HG02870 (cell line): ENCODE measurements at regions not wholly inside any gene's neighbourhood (a gene's known extent, or its start where the extent isn't known, plus 50 kb on each side); places are given as distances from the start of the nearest gene placed in this dataset.

Source experiments
- ATAC-seq: cut with Tn5 transposase; IDR thresholded peaks from one replicate; pipeline ENCODE4 v1.9.1; 2021; ENCODE audit warnings: mild to moderate bottlenecking, moderate library complexity; ENCODE audit not compliant: unreplicated experiment

- no peak for ATAC-seq
These were observed 164.0 kb upstream of the RAD23B start for GRCh38 chr9:107118863-107119624.

DNA sequence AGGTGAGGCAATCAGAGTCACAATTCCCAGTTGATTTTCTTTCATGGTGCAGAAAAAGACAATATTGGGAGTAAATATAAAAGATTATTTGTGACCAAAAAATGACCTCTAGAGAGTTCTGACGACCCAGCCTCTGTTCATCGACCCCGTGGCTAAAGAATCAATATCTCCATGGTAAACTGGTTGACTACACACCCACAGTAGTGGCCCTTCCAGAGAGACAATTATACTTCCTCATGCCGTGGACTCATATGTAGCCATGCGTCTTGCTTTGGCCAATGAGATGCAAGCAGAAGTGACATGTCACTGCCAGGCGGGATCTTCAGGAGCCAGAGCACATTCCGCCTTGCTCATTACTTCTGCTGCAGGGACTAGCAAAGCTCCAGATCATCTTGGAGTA is 163.3 kb upstream of the RAD23B start:
- no peak for ATAC-seq

DNA sequence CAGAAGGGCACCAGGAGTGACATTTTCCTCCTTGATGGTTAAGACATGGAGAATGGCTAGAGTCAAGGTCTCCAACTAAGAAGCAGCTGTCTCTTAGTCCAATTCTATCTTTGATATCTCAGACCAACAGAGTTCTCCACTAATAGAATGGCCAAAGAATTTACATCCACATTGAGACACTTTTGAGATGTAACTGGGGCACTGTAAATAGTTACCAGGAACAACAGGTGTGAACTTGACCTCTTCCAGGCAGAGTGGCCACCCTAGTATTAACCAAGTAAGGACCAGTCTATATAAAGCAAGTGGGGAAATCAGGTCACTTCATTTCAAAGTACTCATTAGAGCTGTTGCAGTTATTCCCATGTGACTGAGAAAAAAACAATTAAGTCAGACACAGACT is 159.7 kb upstream of the RAD23B start:
- ATAC-seq, result no peak

GRCh38 chr9:107127608-107128007 is 155.5 kb upstream of the RAD23B start:
- no peak for ATAC-seq

GRCh38 chr9:107131108-107131799 is 151.8 kb upstream of the RAD23B start:
- no peak for ATAC-seq

DNA sequence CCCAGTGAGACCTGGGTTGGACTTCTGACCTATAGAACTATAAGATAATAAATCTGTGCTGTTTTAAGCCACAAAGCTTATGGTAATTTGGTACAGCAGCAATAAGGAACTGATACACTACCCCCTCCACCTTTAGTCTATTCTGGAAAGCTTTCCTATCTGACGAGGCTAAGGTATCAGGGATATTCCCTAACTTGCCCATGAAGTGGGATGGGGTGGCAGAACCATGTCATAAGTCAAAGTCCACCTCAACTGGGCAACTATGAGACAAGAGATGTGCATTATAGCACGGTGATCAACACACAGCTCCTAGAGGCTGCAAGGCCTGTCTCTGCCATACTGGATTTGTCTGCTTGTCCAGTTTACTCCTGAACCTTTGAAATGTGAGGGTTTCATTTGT is 146.8 kb upstream of the RAD23B start:
- no peak for ATAC-seq

GRCh38 chr9:107137495-107138202 is 145.4 kb upstream of the RAD23B start:
- no peak for ATAC-seq

DNA sequence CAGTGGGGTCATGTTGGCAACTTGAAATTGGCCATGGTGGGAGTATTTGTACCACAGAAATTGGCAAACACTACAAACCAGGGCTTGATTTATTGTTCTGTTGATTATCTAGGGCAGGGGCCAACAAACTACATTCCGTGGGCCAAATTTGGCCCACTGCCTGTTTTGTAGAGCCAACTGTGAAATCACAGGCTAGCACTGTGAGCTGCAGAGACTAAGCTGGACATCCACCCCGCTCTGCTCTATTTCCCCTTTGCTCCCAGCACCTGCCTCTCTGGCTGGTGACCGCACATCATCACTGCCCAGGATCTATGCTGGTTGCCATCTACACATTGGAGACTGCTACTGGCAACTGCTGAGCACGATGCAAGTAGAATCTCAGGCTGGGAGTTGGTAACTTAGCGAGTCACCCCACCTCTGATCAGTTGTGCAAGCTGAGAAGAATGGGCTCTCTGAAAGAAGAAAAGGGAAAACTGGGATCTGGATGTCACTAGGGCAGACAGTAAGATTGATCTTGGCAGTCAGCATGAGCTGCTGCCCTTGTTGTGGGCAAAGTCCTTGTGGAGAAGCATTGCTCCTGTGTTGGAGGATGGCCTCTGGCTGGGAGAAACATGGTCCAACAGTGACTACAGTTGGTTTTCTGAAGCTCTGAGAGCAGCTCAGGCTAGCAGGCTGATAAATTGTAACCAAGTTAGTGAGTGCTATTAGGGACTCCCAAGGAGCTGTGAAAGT is 144.7 kb upstream of the RAD23B start:
- ATAC-seq, result no peak

DNA sequence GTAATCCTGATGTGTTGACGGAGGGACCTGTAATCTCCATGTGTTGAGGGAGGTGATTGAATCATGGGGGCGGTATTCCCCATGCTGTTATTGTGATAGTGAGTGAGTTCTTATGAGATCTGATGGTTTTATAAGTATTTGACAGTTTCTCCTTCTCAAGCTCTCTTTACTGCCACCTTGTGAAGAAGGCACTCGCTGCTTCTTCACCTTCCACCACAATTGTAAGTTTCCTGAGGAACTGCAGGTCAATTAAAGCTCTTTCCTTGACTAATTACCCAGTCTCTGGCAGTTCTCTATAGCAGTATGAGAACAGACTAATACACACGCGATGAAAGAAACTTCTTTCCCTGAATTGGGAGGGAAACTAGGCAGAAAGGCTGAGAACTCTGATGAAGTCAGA is 141.1 kb upstream of the RAD23B start:
- ATAC-seq, result no peak

DNA sequence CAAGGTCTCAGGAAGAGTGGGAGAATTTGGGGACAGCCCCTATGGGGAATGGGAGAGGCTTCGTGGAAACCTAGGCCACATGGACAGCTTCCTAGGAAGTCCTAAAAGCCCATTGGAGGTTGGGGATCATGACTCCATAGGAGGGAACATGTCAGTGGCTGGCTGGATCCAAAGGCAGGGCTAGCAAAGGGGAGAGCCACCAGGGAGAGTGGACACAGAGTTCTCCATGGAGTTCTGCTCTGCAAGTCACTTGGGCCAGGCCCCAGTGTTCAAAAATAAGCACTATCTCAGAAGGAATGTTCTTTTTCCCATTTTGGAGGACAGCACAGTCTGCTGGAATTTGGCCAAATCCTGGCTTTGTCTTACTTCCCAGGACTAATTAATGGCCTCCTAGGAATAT is 140.6 kb upstream of the RAD23B start:
- ATAC-seq, result no peak

DNA sequence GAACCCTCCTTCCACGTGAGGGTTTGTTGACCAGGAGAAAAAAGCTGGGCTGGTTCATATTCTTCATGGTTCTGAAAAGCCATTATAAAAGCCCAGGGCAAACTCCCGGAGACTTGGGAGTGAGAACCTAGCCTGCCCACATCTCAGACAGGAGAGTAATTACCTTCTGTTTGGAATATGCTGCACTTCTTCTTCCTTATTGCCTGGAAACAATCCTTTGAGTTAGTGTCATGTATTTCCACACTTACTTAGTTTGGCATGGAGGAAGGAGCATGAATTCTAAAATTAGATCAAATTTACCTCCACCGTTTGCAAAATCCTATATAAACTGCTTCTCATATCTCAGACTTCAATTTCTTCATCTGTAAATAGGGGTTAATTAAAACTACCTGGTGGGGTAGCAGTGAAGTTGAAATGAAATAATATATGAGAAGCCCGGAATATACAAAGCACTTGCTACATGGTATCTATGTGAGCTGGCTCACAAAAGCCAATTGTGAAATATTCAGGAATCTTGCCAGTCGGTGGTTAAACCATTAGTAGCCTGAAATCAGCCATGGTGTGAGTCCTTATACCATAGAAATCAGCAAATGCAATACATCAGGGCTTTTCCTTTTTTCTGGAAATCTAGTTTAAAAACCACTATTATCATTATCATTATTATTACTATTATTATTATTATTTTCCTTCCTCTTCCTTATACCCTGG is 140.0 kb upstream of the RAD23B start:
- no peak for ATAC-seq

- no peak for ATAC-seq
These were observed 138.6 kb upstream of the RAD23B start for GRCh38 chr9:107144475-107144874.

- ATAC-seq, result no peak
These were observed 135.9 kb upstream of the RAD23B start for GRCh38 chr9:107147134-107147533.

- no peak for ATAC-seq
These were observed 134.9 kb upstream of the RAD23B start for GRCh38 chr9:107148216-107148615.

GRCh38 chr9:107149756-107150155 is 133.3 kb upstream of the RAD23B start:
- no peak for ATAC-seq

DNA sequence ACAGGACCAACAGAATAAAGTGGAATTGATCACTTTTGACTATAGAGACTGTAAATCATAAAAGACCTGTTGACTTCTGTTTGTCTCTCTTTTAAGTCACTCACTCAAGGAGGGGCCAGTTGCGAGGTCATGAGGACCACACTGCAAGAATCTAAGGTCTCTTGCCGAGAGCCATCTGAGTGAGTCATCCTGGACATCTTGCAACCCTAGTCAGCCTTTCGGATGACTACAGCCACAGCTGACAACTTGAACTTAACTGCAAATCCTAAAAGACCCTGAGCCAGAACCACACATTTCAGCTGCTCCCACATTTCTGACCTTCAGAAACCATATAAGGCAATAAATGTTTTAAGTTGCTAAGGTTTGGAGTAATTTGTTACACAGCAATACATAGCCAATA is 129.7 kb upstream of the RAD23B start:
- no peak for ATAC-seq

- no peak for ATAC-seq
These were observed 128.8 kb upstream of the RAD23B start for GRCh38 chr9:107154291-107154690.

DNA sequence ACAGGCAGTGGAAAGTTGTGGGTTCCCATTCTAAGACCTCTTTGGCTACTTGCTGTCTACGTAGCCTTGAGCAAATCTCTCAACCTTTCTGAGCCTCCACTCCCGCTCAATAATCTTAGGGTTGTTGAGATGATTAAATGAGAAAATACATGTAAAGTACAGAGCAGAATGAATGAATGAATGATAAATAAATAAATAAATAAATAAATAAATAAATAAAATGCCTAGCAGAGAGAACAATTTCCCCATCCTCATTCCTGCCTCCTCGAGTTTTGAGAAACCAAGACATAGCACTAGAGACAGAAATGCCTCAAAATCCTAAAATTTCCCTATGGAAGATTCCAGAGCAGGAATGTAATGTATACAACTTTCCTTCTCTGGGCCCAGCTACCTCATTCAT is 128.3 kb upstream of the RAD23B start:
- ATAC-seq, result no peak

GRCh38 chr9:107155244-107155817 is 127.7 kb upstream of the RAD23B start:
- no peak for ATAC-seq

DNA sequence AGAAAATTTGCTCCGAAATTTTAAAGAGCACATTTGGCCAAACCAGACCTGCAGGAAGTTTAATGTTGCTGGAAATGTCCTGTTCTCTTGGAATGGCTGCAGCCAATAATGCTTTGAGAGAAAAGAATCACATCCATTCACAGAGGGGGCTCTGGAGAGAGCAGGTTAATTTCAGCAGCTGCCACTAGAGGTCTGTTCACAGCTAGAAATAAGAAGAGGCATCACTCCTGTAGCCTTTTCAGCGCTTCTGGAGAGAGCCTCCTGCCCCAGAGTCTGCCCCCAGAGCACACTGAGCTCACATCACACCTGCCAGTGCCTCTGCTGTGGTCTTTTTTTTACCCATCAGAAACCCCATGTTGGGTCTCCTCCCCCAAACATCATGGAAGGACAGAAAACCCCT is 124.8 kb upstream of the RAD23B start:
- no peak for ATAC-seq
